Endothelial cell (in vitro differentiated cells): ENCODE measurements at regions not wholly inside any gene's neighbourhood (a gene's known extent, or its start where the extent isn't known, plus 50 kb on each side); places are given as distances from the start of the nearest gene placed in this dataset.

Experiments used
- DNase-seq: peaks from one replicate; pipeline ENCODE4 v3.0.0; 2021; ENCODE audit warnings: low spot score
- H3K27ac Mint-ChIP-seq: one replicate; pipeline ENCODE4 v1.8.0; 2021; ENCODE audit warnings: mixed read lengths, inconsistent platforms; ENCODE audit not compliant: unreplicated experiment
- H3K27me3 Mint-ChIP-seq: one replicate; pipeline ENCODE4 v1.8.0; 2021; ENCODE audit warnings: mild to moderate bottlenecking, moderate library complexity, mixed read lengths, inconsistent platforms; ENCODE audit not compliant: unreplicated experiment
- H3K36me3 Mint-ChIP-seq: one replicate; pipeline ENCODE4 v1.8.0; 2021; ENCODE audit warnings: mild to moderate bottlenecking, low read depth, mixed read lengths, inconsistent platforms; ENCODE audit not compliant: unreplicated experiment
- H3K4me1 Mint-ChIP-seq: one replicate; pipeline ENCODE4 v1.8.0; 2021; ENCODE audit warnings: mild to moderate bottlenecking, mixed read lengths, inconsistent platforms; ENCODE audit not compliant: unreplicated experiment
- H3K4me3 Mint-ChIP-seq: one replicate; pipeline ENCODE4 v1.8.0; 2021; ENCODE audit warnings: mild to moderate bottlenecking, mixed read lengths, inconsistent platforms; ENCODE audit not compliant: unreplicated experiment
- H3K9me3 Mint-ChIP-seq: one replicate; pipeline ENCODE4 v1.8.0; 2021; ENCODE audit warnings: mixed read lengths, inconsistent platforms; ENCODE audit not compliant: unreplicated experiment
- TF ChIP-seq, protein P1 (sequence below): fragments of 200-600 bp; sonication (generic); IDR thresholded peaks from one replicate; pipeline ENCODE4 v1.5.0; 2021; ENCODE audit warnings: antibody characterized with exemption; ENCODE audit not compliant: unreplicated experiment

DNA sequence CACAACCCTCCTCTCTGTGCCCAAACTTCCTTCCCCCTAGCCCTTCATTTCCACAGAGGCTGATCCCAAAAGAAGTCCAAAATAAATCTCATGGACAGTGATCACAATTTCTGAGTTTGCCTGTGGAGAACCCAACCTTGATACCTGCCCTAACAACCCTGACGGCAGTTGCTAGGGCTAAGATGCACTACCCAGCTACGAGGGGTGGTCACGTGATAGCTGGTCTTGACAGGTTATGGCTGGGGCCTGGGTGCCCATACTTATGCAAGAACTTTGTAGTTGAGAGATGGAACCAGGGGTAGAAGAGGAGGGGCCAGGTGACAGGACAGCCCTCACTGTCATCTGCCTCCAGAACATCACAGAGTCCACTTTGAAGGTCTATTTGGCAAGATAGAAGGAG is 147.9 kb downstream of the AKAIN1 start:
- peaks cover 2% of the 10 kb centered on the region for H3K27me3 Mint-ChIP-seq
- no peak overlapping the region for H3K4me3 Mint-ChIP-seq
- no peaks in the 10 kb centered on the region for H3K4me1 Mint-ChIP-seq
- H3K9me3 Mint-ChIP-seq, result no peaks in the 10 kb centered on the region
- no peak overlapping the region for H3K27ac Mint-ChIP-seq
- DNase-seq, result no peak
- TF ChIP-seq, protein P1, sequence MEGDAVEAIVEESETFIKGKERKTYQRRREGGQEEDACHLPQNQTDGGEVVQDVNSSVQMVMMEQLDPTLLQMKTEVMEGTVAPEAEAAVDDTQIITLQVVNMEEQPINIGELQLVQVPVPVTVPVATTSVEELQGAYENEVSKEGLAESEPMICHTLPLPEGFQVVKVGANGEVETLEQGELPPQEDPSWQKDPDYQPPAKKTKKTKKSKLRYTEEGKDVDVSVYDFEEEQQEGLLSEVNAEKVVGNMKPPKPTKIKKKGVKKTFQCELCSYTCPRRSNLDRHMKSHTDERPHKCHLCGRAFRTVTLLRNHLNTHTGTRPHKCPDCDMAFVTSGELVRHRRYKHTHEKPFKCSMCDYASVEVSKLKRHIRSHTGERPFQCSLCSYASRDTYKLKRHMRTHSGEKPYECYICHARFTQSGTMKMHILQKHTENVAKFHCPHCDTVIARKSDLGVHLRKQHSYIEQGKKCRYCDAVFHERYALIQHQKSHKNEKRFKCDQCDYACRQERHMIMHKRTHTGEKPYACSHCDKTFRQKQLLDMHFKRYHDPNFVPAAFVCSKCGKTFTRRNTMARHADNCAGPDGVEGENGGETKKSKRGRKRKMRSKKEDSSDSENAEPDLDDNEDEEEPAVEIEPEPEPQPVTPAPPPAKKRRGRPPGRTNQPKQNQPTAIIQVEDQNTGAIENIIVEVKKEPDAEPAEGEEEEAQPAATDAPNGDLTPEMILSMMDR, result no peak
- peaks cover 6% of the 10 kb centered on the region for H3K36me3 Mint-ChIP-seq

DNA sequence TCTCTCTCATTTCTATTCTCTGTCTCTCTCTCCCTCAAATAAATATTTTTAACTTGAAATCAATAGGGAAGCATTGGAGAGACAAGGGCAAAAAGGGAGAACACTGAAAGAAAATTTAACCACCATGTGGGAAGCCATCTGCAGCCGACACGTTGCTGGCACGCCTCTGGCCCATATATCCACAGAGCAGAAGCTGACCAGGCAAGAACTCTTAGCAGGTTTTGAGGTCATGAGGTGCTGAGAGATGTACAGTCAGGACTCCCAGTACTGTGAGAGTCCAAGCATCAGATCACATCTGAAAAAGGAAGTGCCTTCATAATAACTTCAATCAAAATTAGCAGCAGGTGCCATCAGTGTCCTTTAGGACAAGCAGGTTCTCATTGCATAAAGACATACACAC is 156.6 kb downstream of the AKAIN1 start:
- no peak overlapping the region for H3K27ac Mint-ChIP-seq
- no peak overlapping the region for H3K4me3 Mint-ChIP-seq
- peaks cover 21% of the 10 kb centered on the region for H3K4me1 Mint-ChIP-seq
- H3K27me3 Mint-ChIP-seq, result peaks cover 2% of the 10 kb centered on the region
- H3K9me3 Mint-ChIP-seq, result no peaks in the 10 kb centered on the region
- DNase-seq, result no peak
- TF ChIP-seq, protein P1, result no peak
- no peaks in the 10 kb centered on the region for H3K36me3 Mint-ChIP-seq

DNA sequence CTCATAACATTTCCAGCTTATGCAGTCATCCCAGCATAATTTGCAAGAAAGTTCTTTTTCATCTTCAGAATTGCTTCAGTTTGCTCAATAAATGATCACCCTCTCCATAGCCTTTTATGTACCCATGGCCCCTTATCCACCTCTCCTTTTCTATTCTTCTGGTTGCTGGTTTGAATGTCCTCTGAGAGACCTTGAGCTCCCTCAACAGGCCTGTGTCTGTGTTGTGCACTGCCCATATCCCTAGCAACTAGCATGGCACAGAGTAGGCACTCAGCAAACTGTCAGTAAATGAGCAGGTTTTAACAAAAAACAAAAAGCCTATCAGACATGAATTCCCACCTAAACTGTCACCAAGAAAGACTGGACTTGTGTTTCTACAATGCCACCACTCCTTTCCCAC is 160.5 kb downstream of the AKAIN1 start:
- no peak for DNase-seq
- Mint-ChIP-seq H3K9me3 (no peaks in the 10 kb centered on the region), H3K27me3 (peaks cover 3% of the 10 kb centered on the region), H3K36me3 (no peaks in the 10 kb centered on the region), H3K4me3 (no peak overlapping the region), H3K27ac (no peak overlapping the region), H3K4me1 (peaks cover 21% of the 10 kb centered on the region)
- TF ChIP-seq, protein P1, result no peak

DNA sequence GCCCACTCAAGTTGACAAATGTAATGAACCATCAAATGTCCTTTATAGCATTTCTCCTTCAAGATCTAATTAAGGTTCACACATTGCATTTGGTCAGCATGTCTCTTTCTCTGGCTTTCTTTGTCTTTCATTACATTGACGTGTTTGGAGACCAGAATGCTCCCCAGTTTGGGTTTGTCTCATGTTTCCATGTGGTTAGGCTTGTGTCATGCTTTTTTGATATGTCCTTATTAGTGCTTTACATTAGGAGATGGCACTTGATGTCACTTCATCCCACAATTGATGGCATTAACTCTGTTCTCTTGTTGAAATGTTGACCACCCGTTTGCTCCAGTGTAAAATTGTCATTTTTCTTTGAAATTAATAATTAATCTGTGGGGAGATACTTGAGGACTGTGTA is 165.8 kb downstream of the AKAIN1 start:
- H3K4me1 Mint-ChIP-seq, result no peaks in the 10 kb centered on the region
- H3K9me3 Mint-ChIP-seq, result no peaks in the 10 kb centered on the region
- TF ChIP-seq, protein P1, result no peak
- DNase-seq, result no peak
- H3K36me3 Mint-ChIP-seq, result no peaks in the 10 kb centered on the region
- no peak overlapping the region for H3K27ac Mint-ChIP-seq
- peaks cover 2% of the 10 kb centered on the region for H3K27me3 Mint-ChIP-seq
- no peak overlapping the region for H3K4me3 Mint-ChIP-seq

DNA sequence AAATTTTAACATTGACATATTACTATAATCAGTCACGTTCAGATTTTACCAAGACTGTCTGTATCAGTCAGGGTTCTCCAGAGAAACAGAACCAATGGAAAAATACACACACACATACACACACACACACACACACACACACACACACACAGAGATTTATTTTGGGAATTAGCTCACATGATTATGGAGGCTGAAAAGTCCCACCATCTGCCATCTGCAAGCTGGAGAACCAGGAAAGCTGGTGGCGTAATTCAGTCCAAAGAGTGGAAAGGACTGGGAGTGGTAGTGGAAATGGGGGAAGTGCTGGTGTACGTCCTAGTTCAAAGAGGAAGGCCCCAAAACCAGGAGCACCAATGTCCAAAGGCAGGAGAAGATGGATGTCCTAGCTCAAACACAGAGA is 166.4 kb downstream of the AKAIN1 start:
- DNase-seq, result no peak
- Mint-ChIP-seq H3K4me1 (no peaks in the 10 kb centered on the region), H3K27me3 (peaks cover 2% of the 10 kb centered on the region), H3K36me3 (no peaks in the 10 kb centered on the region), H3K9me3 (no peaks in the 10 kb centered on the region), H3K4me3 (no peak overlapping the region), H3K27ac (no peak overlapping the region)
- TF ChIP-seq, protein P1, result no peak
